CD8-positive, alpha-beta memory T cell (primary cell): ENCODE measurements at regions not wholly inside any gene's neighbourhood (a gene's known extent, or its start where the extent isn't known, plus 50 kb on each side); places are given as distances from the start of the nearest gene placed in this dataset.

Experiments
- CTCF ChIA-PET: fragments of 350-600 bp; sonication (Branson Sonifier 250); formaldehyde crosslinking; loops from one replicate; lab custom pipeline; 2021; ENCODE audit warnings: antibody characterized with exemption; lab: Charles Lee
- POLR2A ChIA-PET: fragments of 350-600 bp; sonication (Branson Sonifier 250); formaldehyde crosslinking; loops from one replicate; lab custom pipeline; 2021; ENCODE audit warnings: antibody characterized with exemption; lab: Charles Lee
- DNase-seq, 5 donors: peaks; one replicate each; pipeline versions ENCODE4 v3.0.0 to v3.0.0-alpha.2; 2020 to 2022; ENCODE audit warnings: mixed read lengths in 1 of 5
- H3K27ac ChIP-seq: one replicate; pipeline ENCODE4 v1.7.0; 2013; ENCODE audit warnings: low read depth, mild to moderate bottlenecking, low read length, moderate library complexity
- H3K27me3 ChIP-seq: 2 replicates; pipeline ENCODE4 v1.7.0; 2013; ENCODE audit warnings: low read length, mild to moderate bottlenecking; ENCODE audit not compliant: insufficient read depth, poor library complexity, severe bottlenecking
- H3K36me3 ChIP-seq: 2 replicates; pipeline ENCODE4 v1.7.0; 2013; ENCODE audit warnings: mild to moderate bottlenecking, low read length, moderate library complexity; ENCODE audit not compliant: insufficient read depth
- H3K4me1 ChIP-seq: 2 replicates; pipeline ENCODE4 v1.7.0; 2013; ENCODE audit warnings: mild to moderate bottlenecking, low read length, moderate library complexity; ENCODE audit not compliant: insufficient read depth
- H3K4me3 ChIP-seq: 2 replicates; pipeline ENCODE4 v1.7.0; 2013; ENCODE audit warnings: mild to moderate bottlenecking, low read length
- H3K9me3 ChIP-seq: 2 replicates; pipeline ENCODE4 v1.7.0; 2013; ENCODE audit warnings: mild to moderate bottlenecking, low read length
- H3K27ac Mint-ChIP-seq, 8 donors: one replicate each; pipeline ENCODE4 v1.8.0; 2020 to 2021; ENCODE audit warnings: mixed read lengths in 8 of 8, mild to moderate bottlenecking in 6 of 8, inconsistent platforms in 3 of 8, moderate library complexity in 3 of 8
- H3K27me3 Mint-ChIP-seq, 2 donors: one replicate each; pipeline ENCODE4 v1.8.0; 2020 to 2021; ENCODE audit warnings: mixed read lengths in 2 of 2, mild to moderate bottlenecking in 1 of 2, moderate library complexity in 1 of 2
- H3K36me3 Mint-ChIP-seq, 3 donors: one replicate each; pipeline ENCODE4 v1.8.0; 2020 to 2021; ENCODE audit warnings: mixed read lengths in 3 of 3, inconsistent platforms in 1 of 3, mild to moderate bottlenecking in 1 of 3
- H3K4me1 Mint-ChIP-seq, 3 donors: one replicate each; pipeline ENCODE4 v1.8.0; 2020 to 2021; ENCODE audit warnings: mixed read lengths in 3 of 3, inconsistent platforms in 1 of 3, mild to moderate bottlenecking in 1 of 3
- H3K4me3 Mint-ChIP-seq, 7 donors: one replicate each; pipeline ENCODE4 v1.8.0; 2020 to 2021; ENCODE audit warnings: mixed read lengths in 7 of 7, mild to moderate bottlenecking in 6 of 7, moderate library complexity in 4 of 7, inconsistent platforms in 2 of 7
- H3K9me3 Mint-ChIP-seq, 5 donors: one replicate each; pipeline ENCODE4 v1.8.0; 2020 to 2022; ENCODE audit warnings: mixed read lengths in 5 of 5, mild to moderate bottlenecking in 3 of 5, moderate library complexity in 2 of 5, inconsistent platforms in 1 of 5

DNA sequence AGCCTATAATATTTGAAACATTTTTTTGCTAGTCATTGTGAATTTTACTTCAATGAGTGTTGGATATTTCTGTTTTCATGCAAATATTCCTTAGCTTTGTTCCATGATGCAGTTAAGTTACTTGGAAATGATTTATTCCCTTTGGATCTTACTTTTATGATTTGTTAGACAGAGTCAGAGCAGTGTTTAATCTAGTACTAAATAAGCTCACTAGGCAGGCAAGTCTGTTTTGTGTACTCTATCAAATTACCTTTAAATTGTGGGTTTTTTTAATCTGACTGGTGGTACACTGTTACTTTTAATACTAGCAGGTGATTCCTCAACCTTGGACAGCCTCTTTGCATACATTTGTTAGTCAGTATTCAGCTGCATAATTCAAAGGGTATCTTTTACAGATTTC lies 173.3 kb upstream of the MBNL1 start:
- no peaks in the 10 kb centered on the region for H3K36me3 Mint-ChIP-seq
- H3K4me3 Mint-ChIP-seq: no peak overlapping the region
- no peak overlapping the region for H3K27ac ChIP-seq
- DNase-seq: no peak
- no peaks in the 10 kb centered on the region for H3K9me3 ChIP-seq
- peaks cover 5 to 8% of the 10 kb centered on the region in 2 donors for H3K27me3 Mint-ChIP-seq
- H3K9me3 Mint-ChIP-seq: peaks cover 0 to 3% (median 0%) of the 10 kb centered on the region in 5 donors
- no peaks in the 10 kb centered on the region for H3K27me3 ChIP-seq
- CTCF ChIA-PET: no interaction called here
- no peak overlapping the region for H3K4me3 ChIP-seq
- H3K36me3 ChIP-seq: no peaks in the 10 kb centered on the region
- H3K4me1 Mint-ChIP-seq: peaks cover 2 to 6% (median 4%) of the 10 kb centered on the region in 3 donors
- H3K4me1 ChIP-seq: no peaks in the 10 kb centered on the region
- no peak overlapping the region for H3K27ac Mint-ChIP-seq
- POLR2A ChIA-PET: no interaction called here

DNA sequence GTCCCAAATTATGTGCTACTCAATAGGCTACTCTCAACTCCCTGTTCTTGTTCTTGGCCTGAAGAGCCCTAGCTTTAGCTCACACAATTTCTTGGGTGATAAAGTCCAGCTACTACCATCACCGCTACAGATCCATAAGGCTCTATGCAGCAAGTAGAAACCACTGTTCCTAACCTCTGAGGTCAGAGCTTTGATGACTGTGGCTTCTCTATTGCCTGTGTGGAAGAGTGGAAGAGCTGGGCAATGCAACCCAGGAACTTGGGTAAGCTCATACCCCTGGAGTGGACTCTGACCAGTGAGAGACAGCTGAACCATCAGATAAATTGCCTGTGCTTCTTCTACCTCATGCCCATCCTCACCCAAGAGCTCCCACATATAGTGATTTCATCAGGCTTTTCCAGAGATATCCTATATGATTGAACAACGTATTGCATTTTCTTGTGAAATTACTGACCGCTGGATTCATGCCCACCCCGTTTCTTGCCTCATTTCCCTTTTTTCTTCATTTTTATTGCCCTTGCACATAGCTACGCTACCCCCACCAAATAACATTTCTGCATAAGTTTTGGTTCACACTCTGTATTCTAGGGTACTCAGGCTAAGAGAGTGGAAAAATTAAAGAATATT lies 172.3 kb upstream of the MBNL1 start:
- H3K27me3 Mint-ChIP-seq: peaks cover 5 to 8% of the 10 kb centered on the region in 2 donors
- ChIA-PET CTCF (interaction anchor here (1.1 kb wide), 2 partner anchors 25 to 375 kb away, joined by 3 read pairs; no protein-coding TSS in a partner anchor), POLR2A (no interaction called here)
- H3K36me3 Mint-ChIP-seq: no peaks in the 10 kb centered on the region
- peaks cover 0 to 3% (median 0%) of the 10 kb centered on the region in 5 donors for H3K9me3 Mint-ChIP-seq
- DNase-seq: no peak
- H3K4me3 ChIP-seq: no peak overlapping the region
- H3K4me3 Mint-ChIP-seq: no peak overlapping the region
- no peak overlapping the region for H3K27ac Mint-ChIP-seq
- H3K4me1 ChIP-seq: no peaks in the 10 kb centered on the region
- H3K9me3 ChIP-seq: no peaks in the 10 kb centered on the region
- H3K27ac ChIP-seq: no peak overlapping the region
- no peaks in the 10 kb centered on the region for H3K36me3 ChIP-seq
- no peaks in the 10 kb centered on the region for H3K27me3 ChIP-seq
- peaks cover 7 to 12% (median 7%) of the 10 kb centered on the region in 3 donors for H3K4me1 Mint-ChIP-seq

DNA sequence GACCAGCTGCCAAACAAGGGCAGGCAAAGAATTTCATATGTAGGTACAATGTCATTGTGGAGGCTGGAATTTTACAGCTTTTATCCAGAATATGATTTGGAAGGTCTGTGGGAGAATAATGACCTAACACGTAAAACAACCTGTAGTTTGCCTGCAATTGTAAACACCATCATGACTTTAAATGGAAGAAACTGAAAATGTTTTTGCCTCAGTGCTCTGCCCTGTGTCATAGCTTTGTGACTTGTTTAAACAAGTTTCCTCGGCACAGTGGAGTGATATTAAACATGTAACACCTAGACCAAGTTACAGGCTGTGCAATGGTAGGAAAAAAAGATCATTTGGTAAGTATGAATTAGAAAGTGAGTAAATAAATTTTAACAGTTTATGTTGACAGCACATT lies 171.6 kb upstream of the MBNL1 start:
- Histone ChIP-seq H3K9me3 (no peaks in the 10 kb centered on the region), H3K4me1 (no peaks in the 10 kb centered on the region), H3K27me3 (no peaks in the 10 kb centered on the region), H3K4me3 (no peak overlapping the region), H3K36me3 (no peaks in the 10 kb centered on the region), H3K27ac (no peak overlapping the region)
- DNase-seq: no peak
- ChIA-PET CTCF (interaction anchor here (1.1 kb wide), 2 partner anchors 25 to 375 kb away, joined by 3 read pairs; no protein-coding TSS in a partner anchor), POLR2A (no interaction called here)
- H3K36me3 Mint-ChIP-seq: no peaks in the 10 kb centered on the region
- H3K27ac Mint-ChIP-seq: no peak overlapping the region
- H3K4me1 Mint-ChIP-seq: peaks cover 7 to 12% (median 7%) of the 10 kb centered on the region in 3 donors
- peaks cover 5 to 8% of the 10 kb centered on the region in 2 donors for H3K27me3 Mint-ChIP-seq
- H3K9me3 Mint-ChIP-seq: peaks cover 0 to 3% (median 0%) of the 10 kb centered on the region in 5 donors
- H3K4me3 Mint-ChIP-seq: no peak overlapping the region

DNA sequence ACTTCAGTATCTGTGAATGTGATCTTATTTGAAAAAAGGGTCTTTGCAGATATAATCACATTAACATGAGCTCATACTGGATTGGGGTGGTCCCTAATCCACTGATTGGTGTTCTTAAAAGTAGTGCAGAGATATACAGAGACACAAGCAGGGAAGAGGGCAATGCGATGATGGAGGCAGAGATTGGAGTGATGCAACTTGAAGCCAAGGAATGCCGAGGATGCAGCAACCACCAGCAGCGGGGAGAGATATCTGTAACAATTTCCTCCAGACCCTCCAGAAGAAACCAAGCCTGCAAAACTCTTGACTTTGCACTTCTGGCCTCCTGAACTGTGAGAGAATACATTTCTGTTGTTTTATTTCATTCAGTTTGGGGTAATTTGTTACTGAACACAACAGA lies 171.0 kb upstream of the MBNL1 start:
- ChIA-PET POLR2A (no interaction called here), CTCF (no interaction called here)
- no peaks in the 10 kb centered on the region for H3K36me3 ChIP-seq
- no peak for DNase-seq
- H3K27ac Mint-ChIP-seq: no peak overlapping the region
- no peak overlapping the region for H3K27ac ChIP-seq
- H3K9me3 Mint-ChIP-seq: peaks cover 0 to 3% (median 0%) of the 10 kb centered on the region in 5 donors
- H3K36me3 Mint-ChIP-seq: no peaks in the 10 kb centered on the region
- peaks cover 5 to 8% of the 10 kb centered on the region in 2 donors for H3K27me3 Mint-ChIP-seq
- no peaks in the 10 kb centered on the region for H3K27me3 ChIP-seq
- H3K4me3 Mint-ChIP-seq: no peak overlapping the region
- no peaks in the 10 kb centered on the region for H3K4me1 ChIP-seq
- H3K9me3 ChIP-seq: no peaks in the 10 kb centered on the region
- peaks cover 7 to 12% (median 7%) of the 10 kb centered on the region in 3 donors for H3K4me1 Mint-ChIP-seq
- H3K4me3 ChIP-seq: no peak overlapping the region

DNA sequence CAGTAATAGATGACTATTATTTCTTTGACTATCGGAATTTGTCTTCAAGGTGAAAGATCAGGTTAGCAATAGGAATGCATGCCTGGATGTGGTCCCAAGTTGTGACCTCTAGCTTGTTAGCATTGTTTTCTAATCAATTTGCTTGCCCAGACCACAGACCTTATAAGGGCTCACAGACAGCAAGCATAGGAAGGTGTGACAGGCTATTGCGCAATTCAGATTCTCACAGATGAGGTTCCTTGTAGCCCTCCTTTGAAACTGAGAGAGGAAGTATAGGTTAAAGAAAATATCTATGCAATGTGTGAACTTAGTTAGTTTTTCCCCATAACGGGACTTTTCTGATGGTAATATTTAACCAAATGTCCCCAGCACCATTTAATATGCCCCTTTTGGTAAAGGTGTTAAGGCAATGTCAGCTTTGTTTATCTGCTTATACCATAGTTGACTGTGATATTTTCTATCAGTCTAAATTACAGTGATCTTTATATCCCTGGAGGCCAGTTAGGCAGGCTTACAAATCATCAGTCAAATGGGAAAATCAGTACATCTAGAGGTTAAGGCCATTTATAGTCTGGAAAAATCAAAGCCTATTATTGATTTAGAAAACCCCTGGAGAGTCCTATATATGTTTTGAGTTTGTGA lies 168.1 kb upstream of the MBNL1 start:
- CTCF ChIA-PET: interaction anchor here (0.6 kb wide), 1 partner anchor 564 kb away, joined by 6 read pairs; no protein-coding TSS in a partner anchor
- no peaks in the 10 kb centered on the region for H3K4me1 ChIP-seq

DNA sequence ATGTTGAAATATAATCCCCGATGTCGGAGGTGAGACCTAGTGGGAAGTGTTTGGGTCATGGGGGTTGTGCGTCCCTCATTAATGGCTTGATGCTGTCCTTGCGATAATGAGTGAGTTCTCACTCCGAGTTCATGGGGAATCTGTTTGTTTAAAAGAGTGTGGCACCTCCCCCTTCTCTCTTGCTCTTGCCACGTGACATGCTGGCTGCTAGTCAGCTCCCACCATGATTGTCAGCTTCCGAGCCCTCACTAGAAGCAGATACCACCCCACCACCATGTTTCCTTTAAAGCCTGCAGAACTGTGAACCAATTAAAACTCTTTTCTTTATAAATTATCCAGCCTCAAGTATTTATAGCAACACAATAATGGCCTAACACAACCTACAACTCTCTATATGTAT lies 166.3 kb upstream of the MBNL1 start:
- Histone ChIP-seq H3K4me1 (no peaks in the 10 kb centered on the region), H3K36me3 (no peaks in the 10 kb centered on the region), H3K27me3 (no peaks in the 10 kb centered on the region), H3K4me3 (no peak overlapping the region), H3K9me3 (no peaks in the 10 kb centered on the region), H3K27ac (no peak overlapping the region)
- Mint-ChIP-seq H3K36me3 (no peaks in the 10 kb centered on the region), H3K9me3 (no peaks in the 10 kb centered on the region), H3K4me3 (no peak overlapping the region), H3K27ac (no peak overlapping the region), H3K4me1 (peaks cover 7 to 12% (median 7%) of the 10 kb centered on the region in 3 donors), H3K27me3 (peaks cover 2 to 8% of the 10 kb centered on the region in 2 donors)
- POLR2A ChIA-PET: no interaction called here
- no peak for DNase-seq
- CTCF ChIA-PET: no interaction called here

More for the DNA sequence above, 168.1 kb upstream of the MBNL1 start:
- no peak overlapping the region for H3K4me3 Mint-ChIP-seq
- peaks cover 7 to 12% (median 7%) of the 10 kb centered on the region in 3 donors for H3K4me1 Mint-ChIP-seq
- H3K27ac Mint-ChIP-seq: peak overlapping the region in 2 of 8 donors; percentile 5 to 27
- DNase-seq: peak in 2 of 5 donors; percentile 11 to 33
- no peaks in the 10 kb centered on the region for H3K36me3 Mint-ChIP-seq
- Histone ChIP-seq H3K9me3 (no peaks in the 10 kb centered on the region), H3K27me3 (no peaks in the 10 kb centered on the region), H3K27ac (no peak overlapping the region), H3K36me3 (no peaks in the 10 kb centered on the region), H3K4me3 (no peak overlapping the region)
- H3K9me3 Mint-ChIP-seq: no peaks in the 10 kb centered on the region
- POLR2A ChIA-PET: no interaction called here
- H3K27me3 Mint-ChIP-seq: peaks cover 5 to 8% of the 10 kb centered on the region in 2 donors

DNA sequence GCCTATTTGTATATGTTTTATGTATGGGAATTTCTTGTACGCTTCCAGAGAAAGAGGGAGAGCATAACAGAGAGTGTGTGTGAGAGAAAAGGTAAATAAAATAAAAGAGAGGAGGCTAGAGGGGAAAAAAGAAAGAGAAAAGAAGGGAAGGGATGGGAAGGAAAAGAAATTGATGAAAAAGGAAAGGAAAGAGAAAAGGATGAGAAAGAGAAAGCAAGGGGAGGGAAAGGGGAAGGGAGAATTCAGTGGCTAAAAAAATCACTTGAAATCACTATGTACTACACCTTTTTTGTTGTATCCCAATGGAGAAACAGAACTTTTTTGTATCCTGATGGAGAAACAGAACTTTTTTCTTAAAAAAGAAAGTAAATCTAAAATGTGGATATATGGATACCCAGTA lies 165.5 kb upstream of the MBNL1 start:
- Mint-ChIP-seq H3K4me1 (peaks cover 7 to 12% (median 7%) of the 10 kb centered on the region in 3 donors), H3K36me3 (no peaks in the 10 kb centered on the region), H3K27ac (no peak overlapping the region), H3K27me3 (peaks cover 0 to 8% of the 10 kb centered on the region in 2 donors), H3K4me3 (no peak overlapping the region), H3K9me3 (no peaks in the 10 kb centered on the region)
- no peaks in the 10 kb centered on the region for H3K27me3 ChIP-seq
- POLR2A ChIA-PET: no interaction called here
- CTCF ChIA-PET: no interaction called here
- H3K4me1 ChIP-seq: no peaks in the 10 kb centered on the region
- no peak overlapping the region for H3K4me3 ChIP-seq
- H3K9me3 ChIP-seq: no peaks in the 10 kb centered on the region
- H3K36me3 ChIP-seq: no peaks in the 10 kb centered on the region
- no peak for DNase-seq
- H3K27ac ChIP-seq: no peak overlapping the region

DNA sequence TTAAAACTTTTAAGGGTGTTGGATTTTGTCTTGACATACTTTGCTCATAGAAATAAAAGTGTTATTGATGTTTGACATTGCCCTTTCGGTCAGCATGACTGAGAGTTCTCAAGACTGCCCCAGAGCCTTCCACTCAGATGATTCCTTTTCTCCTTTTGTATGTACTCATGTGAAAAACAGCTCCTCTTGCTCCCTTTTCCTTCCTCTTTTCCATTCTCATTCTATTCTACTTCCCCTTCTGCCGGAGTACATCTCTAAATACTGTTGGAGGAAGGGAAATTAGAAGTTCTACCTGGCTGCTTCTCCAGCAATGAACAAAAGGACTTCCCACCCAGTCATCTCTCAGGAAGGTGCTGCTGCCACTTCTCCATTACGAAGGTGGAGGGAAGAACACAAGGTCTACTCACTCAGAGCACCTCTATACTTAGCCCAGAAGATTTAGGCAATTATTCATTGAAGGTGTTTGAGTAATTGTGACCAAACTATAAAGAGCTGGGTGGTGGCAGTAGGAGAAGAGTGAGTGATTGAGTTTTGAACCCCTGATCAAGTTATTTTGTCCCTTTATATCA lies 163.8 kb upstream of the MBNL1 start:
- no peaks in the 10 kb centered on the region for H3K9me3 Mint-ChIP-seq
- no peaks in the 10 kb centered on the region for H3K9me3 ChIP-seq
- H3K4me1 Mint-ChIP-seq: peaks cover 7 to 11% (median 7%) of the 10 kb centered on the region in 3 donors
- peaks cover 0 to 3% of the 10 kb centered on the region in 2 donors for H3K27me3 Mint-ChIP-seq
- H3K27me3 ChIP-seq: no peaks in the 10 kb centered on the region
- H3K36me3 Mint-ChIP-seq: no peaks in the 10 kb centered on the region
- DNase-seq: no peak
- H3K4me3 Mint-ChIP-seq: no peak overlapping the region
- no peaks in the 10 kb centered on the region for H3K36me3 ChIP-seq
- POLR2A ChIA-PET: no interaction called here
- H3K27ac Mint-ChIP-seq: peak overlapping the region in 1 of 8 donors; percentile 6
- CTCF ChIA-PET: no interaction called here
- H3K4me3 ChIP-seq: no peak overlapping the region
- H3K4me1 ChIP-seq: no peaks in the 10 kb centered on the region
- H3K27ac ChIP-seq: no peak overlapping the region
